C4-2B (cell line): ENCODE measurements at regions not wholly inside any gene's neighbourhood (a gene's known extent, or its start where the extent isn't known, plus 50 kb on each side); places are given as distances from the start of the nearest gene placed in this dataset.

Experiments
- ZFX ChIP-seq: fragments of 450-650 bp; IDR thresholded peaks from 2 replicates; pipeline ENCODE4 v1.6.1; 2017
- TF ChIP-seq, protein P1 (sequence below): fragments of 450-650 bp; conservative IDR thresholded peaks from 2 replicates; pipeline ENCODE4 v1.5.1; 2017; ENCODE audit warnings: mild to moderate bottlenecking

DNA sequence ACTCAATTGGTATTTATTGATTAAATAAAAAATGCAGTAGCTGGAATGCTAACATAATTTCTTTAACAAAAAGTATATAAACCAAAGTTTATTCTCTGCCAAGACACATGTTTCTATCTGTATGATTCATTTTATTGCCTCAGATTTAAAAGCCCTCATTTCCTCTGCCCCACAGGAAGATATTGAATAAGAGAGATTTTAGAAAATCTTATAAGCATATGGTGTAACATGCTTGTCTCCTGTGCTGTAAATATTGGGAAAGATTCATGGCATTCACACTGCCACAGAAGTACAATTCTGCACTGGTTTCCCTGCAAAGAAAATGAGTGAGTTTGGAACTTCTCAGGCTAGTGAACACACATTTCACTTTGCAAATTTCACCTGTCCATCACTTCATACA lies 134.9 kb upstream of the FBXL7 start:
- TF ChIP-seq, protein P1, sequence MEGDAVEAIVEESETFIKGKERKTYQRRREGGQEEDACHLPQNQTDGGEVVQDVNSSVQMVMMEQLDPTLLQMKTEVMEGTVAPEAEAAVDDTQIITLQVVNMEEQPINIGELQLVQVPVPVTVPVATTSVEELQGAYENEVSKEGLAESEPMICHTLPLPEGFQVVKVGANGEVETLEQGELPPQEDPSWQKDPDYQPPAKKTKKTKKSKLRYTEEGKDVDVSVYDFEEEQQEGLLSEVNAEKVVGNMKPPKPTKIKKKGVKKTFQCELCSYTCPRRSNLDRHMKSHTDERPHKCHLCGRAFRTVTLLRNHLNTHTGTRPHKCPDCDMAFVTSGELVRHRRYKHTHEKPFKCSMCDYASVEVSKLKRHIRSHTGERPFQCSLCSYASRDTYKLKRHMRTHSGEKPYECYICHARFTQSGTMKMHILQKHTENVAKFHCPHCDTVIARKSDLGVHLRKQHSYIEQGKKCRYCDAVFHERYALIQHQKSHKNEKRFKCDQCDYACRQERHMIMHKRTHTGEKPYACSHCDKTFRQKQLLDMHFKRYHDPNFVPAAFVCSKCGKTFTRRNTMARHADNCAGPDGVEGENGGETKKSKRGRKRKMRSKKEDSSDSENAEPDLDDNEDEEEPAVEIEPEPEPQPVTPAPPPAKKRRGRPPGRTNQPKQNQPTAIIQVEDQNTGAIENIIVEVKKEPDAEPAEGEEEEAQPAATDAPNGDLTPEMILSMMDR, result no peak
- TF ChIP-seq ZFX, result no peak
